T-helper 2 cell treated with Interferon-gamma antibody and Interleukin-4, amounts not matched to agents 100 ng/mL and 5 ng/mL, for 36 hours (primary cell): ENCODE measurements at regions not wholly inside any gene's neighbourhood (a gene's known extent, or its start where the extent isn't known, plus 50 kb on each side); places are given as distances from the start of the nearest gene placed in this dataset.

ENCODE experiments used
- intact Hi-C: fragments of 100-400 bp; cut with micrococcal nuclease; formaldehyde crosslinking; loops from one replicate; pipeline ENCODE4 v1.15.1; 2023

DNA sequence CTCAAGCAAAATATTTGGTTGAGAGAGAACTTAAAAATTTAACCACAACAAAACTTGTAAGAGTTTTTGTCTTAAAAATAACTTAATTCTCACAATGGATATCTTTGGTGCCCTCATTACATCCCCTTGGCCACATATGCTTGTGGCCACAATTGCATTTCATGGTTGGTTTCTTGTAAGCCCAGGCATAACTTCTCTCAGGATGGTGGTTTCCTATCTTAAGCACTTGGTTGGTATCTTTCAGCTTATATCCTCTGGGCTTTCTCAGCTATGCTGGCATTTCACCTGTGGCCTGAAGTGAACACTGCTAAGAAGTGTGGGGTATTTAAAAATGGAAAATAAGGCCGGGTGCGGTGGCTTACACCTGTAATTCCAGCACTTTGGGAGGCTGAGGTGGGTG, 212.4 kb upstream of the MEF2C start:
- intact Hi-C loops, result no loop called here

DNA sequence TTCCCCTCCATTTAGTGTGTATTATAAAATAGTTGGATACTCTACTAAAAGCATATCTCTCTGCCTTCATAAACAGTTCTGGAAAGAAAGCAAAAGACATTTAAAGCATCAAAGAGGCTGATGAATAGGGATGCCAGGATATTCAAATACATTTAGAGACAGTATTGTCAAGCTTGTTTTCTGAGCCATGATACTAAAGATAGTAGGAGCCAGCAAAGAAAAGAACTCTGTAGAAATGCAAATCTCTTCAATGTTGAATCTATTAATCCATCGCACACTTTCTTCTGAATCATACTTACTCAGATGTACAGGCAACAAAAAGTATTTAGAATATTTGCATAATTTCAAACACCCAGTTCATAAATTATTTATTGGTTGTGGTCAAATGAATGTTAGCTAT, 207.1 kb upstream of the MEF2C start:
- intact Hi-C loops, result no loop called here

- intact Hi-C loops, result no loop called here
Measured at GRCh38 chr5:89087551-89088318, 204.8 kb upstream of the MEF2C start.

- intact Hi-C loops, result no loop called here
Measured at GRCh38 chr5:89087128-89087527, 204.1 kb upstream of the MEF2C start.

DNA sequence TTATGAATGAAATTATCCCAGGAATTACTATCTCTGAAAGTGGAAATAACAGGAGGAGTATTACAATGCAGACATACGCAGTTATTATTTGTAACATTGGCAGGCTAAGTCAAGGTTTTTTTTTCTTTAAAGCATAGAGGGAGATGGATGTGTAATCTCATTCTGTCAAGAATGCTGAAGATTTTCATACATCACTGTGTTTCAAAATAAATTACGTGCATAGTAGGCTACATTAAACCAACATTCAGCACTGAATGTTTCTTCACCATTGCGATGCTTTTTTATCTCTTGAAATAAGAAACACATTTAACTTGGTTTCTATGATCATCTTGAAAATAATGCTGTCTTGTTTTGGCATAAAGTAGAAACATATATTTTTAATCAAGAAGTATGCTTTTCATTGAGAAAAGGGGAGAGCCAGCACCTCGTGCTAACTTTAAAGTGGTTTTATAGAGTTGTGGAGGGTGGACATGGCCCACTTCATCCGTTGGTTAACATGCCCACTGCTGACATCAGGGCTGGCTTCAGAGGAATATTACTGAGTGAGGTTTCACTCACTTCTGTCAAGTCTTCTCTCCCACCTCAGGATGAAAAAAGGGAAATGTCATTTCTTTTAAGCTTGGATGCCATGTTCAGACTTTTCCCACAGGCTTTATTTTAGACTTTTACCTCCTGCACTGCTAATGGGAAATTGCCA, 203.6 kb upstream of the MEF2C start:
- intact Hi-C loops, result no loop called here

DNA sequence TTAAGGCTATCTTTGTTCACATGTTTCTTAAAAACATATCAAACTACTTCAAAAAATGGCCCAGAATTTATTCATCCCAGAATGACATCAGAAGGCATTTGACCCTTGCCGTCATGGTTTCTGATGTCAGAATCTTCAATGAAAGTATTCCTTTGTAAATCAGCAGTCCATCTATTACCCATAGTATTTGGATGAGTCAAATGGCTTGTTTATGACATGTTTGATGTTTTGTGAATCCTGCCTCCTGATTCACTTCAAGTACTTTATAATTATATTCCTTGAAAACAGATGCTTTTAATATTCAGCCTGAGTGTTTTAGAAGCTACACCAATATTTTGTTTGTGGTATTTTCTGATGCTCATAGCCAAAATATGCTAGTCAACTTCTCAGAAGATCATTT, 200.8 kb upstream of the MEF2C start:
- intact Hi-C loops, result no loop called here

- intact Hi-C loops, result no loop called here
Measured at GRCh38 chr5:89081360-89081759, 198.4 kb upstream of the MEF2C start.

DNA sequence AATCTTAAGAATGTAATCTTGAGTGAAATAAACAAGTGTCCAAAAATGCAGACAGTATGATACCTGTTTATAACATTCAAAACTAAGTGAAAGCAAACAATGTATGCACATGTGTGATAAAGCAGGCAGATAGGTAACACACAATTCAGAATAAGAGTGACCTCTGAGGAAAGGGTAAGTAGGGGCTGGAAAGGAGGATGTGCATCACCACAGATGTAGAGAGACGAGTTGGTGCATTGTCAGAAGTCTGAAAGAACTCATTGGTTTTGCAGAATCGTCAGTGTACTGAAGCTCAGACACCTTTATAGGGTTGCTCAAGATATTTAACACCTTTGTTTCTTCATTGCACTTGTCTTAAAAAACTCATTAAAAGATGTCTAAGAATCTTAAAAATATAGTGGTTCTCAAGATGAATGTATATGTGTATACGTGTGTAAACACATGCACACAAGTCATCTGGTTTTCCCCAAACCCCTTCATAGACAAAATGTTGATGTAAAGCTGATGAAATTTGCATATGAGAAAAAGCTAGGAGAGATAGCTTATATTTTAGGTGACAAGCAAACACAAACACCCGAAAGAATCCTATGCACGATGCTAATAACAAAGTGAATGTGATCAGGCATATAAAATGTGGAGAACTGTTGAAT, 197.6 kb upstream of the MEF2C start:
- intact Hi-C loops, result no loop called here

GRCh38 chr5:89072842-89073672, 190.1 kb upstream of the MEF2C start:
- intact Hi-C loops, result no loop called here

DNA sequence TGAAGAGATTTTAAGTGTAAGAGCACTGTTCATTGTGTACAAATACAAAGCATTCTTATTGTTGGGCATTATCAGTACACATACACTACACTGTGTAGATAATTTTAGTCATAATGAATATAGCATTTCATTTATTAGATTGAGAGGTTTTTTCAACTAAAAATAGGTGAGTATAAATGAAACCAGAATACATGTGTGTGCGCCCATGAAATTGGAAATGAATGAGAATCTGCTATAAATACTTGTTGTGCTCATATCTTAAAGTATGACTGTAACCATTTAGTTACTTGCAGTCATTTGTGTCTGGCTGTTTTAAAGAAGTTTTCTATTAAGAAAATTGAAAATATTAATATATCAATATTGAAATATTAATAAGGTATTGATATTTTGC, 189.0 kb upstream of the MEF2C start:
- intact Hi-C loops, result no loop called here

GRCh38 chr5:89071101-89071940, 188.3 kb upstream of the MEF2C start:
- intact Hi-C loops, result no loop called here

DNA sequence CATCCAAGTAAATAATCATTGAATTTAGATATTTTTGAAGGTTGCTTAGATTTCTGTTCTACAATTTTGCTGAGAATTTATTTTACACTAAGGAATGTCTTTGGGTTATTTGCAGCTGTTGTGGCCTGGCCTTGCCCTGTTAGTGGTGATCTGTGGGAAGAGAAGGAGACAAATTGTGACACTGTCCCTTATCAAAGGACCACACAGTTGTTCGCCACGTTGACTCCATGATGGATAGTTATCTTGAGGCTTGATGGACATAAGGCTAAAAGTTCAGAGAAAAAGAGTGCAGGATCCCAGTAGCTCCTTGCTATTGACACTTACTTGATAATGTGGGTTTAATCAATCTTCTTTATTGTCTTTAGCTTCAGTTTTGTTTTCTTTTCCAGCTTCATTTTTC, 186.6 kb upstream of the MEF2C start:
- intact Hi-C loops, result no loop called here

GRCh38 chr5:89067362-89067761, 184.4 kb upstream of the MEF2C start:
- intact Hi-C loops, result no loop called here

GRCh38 chr5:89065919-89066318, 182.9 kb upstream of the MEF2C start:
- intact Hi-C loops, result no loop called here

GRCh38 chr5:89064736-89065135, 181.8 kb upstream of the MEF2C start:
- intact Hi-C loops, result no loop called here

DNA sequence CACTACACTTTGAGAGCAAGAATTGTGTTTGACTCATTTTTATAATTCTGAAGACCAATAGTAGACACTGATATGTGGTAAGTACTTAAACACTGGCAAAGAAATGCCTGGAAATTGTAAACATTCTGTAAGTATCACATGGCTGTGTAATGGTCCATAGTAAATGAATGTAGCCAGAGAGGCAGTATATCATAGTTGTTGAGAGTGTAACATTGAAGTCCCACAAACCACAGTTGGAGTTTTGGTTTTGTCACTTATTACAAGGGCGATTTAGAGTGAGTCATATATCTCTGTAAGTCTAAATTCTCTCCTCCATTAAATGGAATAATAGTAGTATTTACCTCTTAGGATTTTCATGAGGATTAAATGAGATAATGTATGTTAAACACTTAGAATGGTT, 181.1 kb upstream of the MEF2C start:
- intact Hi-C loops, result no loop called here

DNA sequence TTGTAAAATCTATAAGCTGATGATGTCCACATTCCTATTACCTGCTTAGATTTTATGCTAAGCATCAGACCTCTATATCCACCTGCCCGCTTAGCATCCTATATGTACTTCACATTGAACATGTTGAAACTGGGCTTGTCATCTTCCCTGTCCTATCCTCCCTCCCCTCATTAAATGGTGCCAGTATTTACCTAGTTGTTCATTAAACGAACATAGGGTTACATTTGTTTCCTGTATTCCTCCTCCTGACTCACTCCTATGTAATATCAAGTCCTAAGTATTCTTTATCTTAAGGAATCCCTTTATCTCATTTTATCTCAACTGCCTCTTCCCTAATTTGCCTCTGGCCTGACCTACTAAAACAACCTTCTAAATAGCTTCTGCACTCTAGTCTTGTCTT, 177.8 kb upstream of the MEF2C start:
- intact Hi-C loops, result no loop called here

DNA sequence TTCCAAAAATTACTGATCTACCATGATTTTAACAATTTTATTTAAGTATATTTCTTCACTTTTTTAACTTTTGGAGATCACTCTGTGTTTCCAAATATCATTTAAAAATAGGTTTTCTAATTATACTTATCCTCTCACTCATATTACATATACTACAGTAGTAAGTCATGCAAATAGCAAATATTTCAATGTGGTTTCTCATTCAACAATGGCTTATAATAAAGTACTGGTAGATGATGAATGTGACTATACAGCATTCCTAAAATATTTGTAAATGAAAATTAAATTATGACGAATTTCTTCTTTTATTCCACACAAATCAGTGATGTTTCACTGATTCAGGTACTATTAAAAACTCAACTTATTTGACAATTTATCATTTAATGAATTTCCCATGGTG, 176.3 kb upstream of the MEF2C start:
- intact Hi-C loops, result no loop called here

DNA sequence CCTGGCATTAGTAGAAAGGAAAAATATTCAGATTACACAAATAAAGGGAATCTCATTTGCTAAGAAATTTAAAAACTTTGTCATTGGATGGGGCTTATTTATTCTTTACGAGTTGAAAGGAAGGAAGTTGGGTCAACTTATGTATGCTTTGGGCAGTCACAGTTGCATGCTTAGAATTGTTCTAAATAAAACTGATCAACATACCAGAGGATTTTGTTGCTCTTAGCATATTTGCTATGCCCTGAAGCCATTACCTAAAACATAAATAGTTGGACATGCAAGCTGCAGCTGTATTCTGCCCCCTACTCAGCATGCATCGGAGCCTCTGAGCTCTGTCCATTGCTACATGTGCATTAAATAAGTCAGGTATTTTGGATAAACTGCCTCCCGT, 172.7 kb upstream of the MEF2C start:
- intact Hi-C loops, result no loop called here

DNA sequence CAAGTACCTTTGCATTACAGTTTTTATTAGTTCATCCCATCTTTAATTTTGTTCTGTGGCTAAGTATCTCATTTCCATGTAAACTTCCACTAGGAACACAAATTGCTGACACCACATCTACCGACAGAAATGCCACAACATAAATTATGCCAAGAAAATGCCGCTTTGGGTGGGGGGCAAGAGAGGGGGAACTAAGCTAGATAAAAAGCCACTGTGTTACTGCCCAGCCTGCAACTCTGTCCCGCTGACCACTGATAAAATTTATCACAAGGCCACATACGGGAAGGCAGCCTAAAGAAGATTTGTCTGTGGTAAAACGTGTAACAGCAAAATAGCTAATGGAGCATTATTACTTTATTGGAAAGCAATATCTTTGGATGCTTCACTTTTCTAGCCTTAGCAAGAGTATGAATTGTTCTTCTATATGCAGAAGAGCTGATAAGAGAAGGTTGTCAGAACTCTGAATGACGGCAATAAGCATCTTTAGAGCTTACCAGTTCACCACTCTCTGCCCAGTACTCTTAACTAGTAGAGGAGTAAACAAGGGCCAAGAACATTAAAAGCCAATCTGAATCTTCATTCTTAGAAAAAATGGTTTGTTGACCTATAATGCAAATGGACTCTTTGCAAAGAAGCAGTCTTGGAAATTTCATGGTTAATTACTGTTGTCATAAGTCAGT, 172.2 kb upstream of the MEF2C start:
- intact Hi-C loops, result no loop called here
